ENCODE measurements at regions not wholly inside any gene's neighbourhood (a gene's known extent, or its start where the extent isn't known, plus 50 kb on each side); places are given as distances from the start of the nearest gene placed in this dataset.

DNA sequence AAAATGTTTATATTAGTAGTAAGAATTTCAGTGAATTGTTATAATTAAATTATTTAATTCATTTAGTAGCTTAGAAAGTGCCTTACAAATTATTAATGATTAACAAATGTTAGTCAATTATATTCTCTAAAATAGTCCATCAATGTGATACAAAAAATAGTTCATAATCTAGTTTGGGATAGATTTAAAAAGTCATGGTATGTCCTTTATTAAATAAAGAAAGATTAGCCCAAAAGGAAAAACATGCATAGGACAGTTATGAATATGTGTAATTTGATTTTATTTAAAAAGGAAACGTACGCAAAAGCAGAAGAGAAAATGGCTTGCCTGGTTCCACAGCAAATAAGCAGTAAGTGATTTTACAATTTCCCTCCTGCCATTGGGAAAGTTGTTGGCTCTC lies 768.5 kb downstream of the TRIB2 start:
- no peak for TF ChIP-seq POLR2A (IDR thresholded peaks at IDR 0.05)
- TF ChIP-seq, protein P1, sequence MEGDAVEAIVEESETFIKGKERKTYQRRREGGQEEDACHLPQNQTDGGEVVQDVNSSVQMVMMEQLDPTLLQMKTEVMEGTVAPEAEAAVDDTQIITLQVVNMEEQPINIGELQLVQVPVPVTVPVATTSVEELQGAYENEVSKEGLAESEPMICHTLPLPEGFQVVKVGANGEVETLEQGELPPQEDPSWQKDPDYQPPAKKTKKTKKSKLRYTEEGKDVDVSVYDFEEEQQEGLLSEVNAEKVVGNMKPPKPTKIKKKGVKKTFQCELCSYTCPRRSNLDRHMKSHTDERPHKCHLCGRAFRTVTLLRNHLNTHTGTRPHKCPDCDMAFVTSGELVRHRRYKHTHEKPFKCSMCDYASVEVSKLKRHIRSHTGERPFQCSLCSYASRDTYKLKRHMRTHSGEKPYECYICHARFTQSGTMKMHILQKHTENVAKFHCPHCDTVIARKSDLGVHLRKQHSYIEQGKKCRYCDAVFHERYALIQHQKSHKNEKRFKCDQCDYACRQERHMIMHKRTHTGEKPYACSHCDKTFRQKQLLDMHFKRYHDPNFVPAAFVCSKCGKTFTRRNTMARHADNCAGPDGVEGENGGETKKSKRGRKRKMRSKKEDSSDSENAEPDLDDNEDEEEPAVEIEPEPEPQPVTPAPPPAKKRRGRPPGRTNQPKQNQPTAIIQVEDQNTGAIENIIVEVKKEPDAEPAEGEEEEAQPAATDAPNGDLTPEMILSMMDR (IDR thresholded peaks at IDR 0.05): no peak

All from right lobe of liver (tissue), 4 donors.